Astrocyte (in vitro differentiated cells and primary cell): ENCODE measurements at regions not wholly inside any gene's neighbourhood (a gene's known extent, or its start where the extent isn't known, plus 50 kb on each side); places are given as distances from the start of the nearest gene placed in this dataset.

Experiments
- CTCF ChIP-seq: IDR thresholded peaks from 2 replicates; pipeline ENCODE4 v1.5.1; 2011; ENCODE audit warnings: low read depth, mild to moderate bottlenecking, inconsistent platforms, low read length, moderate library complexity; ENCODE audit not compliant: insufficient read depth
- EZH2 ChIP-seq: IDR thresholded peaks from 2 replicates; pipeline ENCODE4 v1.6.1; 2012; ENCODE audit warnings: mild to moderate bottlenecking, low read length, inconsistent platforms; ENCODE audit not compliant: insufficient read depth

GRCh38 chr13:100848304-100848703, 173.7 kb upstream of the TMTC4 start:
- TF ChIP-seq CTCF (no peak), EZH2 (no peak)
